HT-29 (cell line): ENCODE measurements at regions not wholly inside any gene's neighbourhood (a gene's known extent, or its start where the extent isn't known, plus 50 kb on each side); places are given as distances from the start of the nearest gene placed in this dataset.
"Not testable (repeated sequence)": the region's sequence is repeated elsewhere in the genome, so short reads cannot be mapped to it uniquely, and the experiment has no call there.

Experiments
- DNase-seq: peaks from one replicate; pipeline ENCODE4 v3.0.0-alpha.2; 2015; ENCODE audit warnings: low spot score

GRCh38 chr9:71273613-71274012 lies 152.2 kb upstream of the TRPM3 start:
- peak; percentile 6 for DNase-seq

DNA sequence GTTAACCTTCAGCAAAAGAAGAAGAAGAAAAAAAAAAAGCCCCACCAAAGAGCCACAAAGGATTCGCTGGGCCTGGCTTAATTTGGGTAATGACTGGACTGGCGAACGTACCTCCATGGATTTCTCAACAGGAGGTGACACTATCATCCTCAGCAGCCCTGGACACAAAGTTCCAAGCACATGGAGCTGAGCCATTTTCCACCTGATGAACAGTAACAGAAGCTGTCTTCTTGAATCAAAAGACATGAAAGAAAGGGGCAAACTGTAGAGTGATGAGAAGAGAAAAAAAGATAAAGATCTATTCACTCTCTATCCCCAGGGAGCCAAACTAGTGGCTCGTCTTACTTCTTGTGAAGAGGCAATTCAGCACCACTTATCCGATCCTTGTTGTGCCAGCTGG lies 150.2 kb upstream of the TRPM3 start:
- no peak for DNase-seq

GRCh38 chr9:71270554-71270953 lies 149.1 kb upstream of the TRPM3 start:
- no peak for DNase-seq

GRCh38 chr9:71269859-71270258 lies 148.4 kb upstream of the TRPM3 start:
- DNase-seq: no peak

DNA sequence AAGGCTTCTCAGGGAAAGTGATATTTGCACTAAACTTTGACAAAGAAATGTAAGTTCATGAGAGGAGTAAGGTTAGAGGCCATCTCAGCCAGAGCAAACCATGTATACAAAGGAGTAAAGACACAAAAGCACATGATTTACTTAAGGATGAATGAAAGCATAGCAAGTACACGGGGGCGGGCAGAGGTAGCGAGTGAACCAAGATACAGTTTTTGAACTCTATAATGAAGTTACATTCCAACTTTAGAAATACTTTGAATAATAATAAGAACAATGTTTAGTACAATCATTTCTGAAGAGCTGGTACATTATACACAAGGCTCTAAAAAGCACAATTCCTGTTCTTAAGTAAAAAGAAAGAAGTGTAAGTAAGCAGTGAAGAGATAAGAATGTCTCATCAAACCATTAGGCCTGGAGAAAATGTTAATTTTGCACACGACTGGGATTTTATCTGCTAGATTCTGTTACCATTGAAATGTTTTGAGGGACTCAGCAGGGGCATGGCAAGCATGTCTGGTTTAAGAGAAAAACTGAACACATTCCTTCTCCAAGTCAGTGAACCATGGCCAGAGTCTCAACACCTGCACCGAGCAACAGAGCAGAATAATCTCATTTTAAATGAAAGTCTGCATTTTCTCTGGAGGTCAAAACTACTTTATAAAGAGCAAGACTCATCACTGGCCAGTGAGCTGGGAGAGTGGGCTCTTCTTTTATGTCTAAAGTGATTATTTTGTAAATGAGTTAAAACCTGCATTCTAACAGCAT lies 147.6 kb upstream of the TRPM3 start:
- no peak for DNase-seq

DNA sequence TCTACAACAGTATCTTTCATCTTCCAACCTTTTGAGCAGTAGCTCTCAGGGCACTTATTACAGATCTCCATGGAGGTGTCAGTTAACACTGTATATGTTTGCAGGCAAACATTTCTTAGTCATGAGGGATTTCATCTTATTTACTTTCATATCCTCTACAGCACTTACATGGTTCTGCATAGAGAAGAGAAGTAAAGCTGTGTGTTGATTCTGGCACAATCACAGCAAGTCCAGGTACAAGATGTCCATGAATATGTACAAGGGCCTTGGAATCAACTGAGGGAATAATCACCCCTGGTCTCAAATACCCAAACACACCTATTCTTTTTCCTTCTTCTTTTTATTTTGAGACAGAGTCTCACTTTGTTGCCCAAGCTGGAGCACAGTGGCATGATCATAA lies 142.0 kb upstream of the TRPM3 start:
- DNase-seq: no peak

- not testable (repeated sequence) for DNase-seq
Measured at GRCh38 chr9:71260419-71260818, 139.0 kb upstream of the TRPM3 start.

- no peak for DNase-seq
Measured at GRCh38 chr9:71254592-71255277, 133.3 kb upstream of the TRPM3 start.

GRCh38 chr9:71253011-71253410 lies 131.6 kb upstream of the TRPM3 start:
- DNase-seq: no peak

- no peak for DNase-seq
Measured at GRCh38 chr9:71250581-71250980, 129.2 kb upstream of the TRPM3 start.

GRCh38 chr9:71249729-71250317 lies 128.4 kb upstream of the TRPM3 start:
- DNase-seq: peak; percentile 77

DNA sequence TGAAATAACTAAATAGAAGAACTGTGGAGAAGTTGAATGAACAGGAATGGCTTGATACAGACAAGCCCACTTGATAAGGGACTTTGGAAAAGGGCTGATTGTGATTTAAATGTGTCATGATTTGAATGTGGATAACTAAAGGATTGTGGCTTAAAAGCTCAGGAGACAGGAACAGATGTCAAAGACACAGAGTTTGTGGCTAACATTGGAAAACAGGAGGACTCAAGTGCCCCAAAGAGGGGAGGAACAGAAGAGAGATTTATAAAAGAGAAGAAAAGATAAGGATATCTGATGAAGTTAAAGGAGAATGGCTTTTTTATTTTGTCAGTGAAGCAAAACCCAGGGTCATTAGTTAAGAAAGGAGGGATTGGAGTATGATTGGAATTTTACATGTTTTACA lies 124.2 kb upstream of the TRPM3 start:
- no peak for DNase-seq

DNA sequence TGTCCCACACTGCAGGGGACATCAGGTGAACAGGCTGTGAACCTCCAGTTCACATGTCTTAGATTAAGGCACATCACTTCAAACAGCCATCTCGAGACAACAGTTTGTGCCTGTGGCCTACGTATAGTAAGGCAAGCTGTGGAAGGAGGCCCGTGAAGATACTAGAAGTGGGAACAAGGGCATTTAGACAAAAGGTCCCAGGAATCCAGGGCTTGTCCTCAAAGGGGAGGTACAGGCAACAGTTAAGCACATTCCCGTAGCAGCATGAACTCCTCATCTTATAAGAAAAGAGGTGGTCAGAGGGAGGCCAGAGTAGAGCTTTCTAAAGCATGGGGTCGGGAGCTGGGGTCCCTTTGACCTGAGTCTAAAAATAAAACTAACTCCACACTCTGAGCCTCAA lies 122.5 kb upstream of the TRPM3 start:
- DNase-seq: no peak

DNA sequence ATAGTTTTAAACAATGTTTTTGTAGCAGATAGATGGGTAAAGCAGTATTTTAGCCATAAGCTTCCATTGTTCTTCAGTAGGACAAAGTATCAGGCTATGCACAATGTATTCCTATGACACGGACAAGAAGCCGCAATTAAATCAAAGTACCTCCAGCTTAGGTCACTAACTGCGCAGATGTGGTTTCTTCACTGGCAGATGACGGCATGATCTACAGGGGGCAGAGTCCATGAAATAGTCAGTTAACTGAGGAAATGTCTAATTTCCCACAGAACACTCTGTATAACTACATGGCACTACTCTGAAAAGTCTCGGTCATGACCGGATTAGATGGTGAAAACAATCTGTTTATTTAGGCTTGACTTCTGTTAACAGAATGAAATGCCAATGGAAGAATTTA lies 120.7 kb upstream of the TRPM3 start:
- no peak for DNase-seq

DNA sequence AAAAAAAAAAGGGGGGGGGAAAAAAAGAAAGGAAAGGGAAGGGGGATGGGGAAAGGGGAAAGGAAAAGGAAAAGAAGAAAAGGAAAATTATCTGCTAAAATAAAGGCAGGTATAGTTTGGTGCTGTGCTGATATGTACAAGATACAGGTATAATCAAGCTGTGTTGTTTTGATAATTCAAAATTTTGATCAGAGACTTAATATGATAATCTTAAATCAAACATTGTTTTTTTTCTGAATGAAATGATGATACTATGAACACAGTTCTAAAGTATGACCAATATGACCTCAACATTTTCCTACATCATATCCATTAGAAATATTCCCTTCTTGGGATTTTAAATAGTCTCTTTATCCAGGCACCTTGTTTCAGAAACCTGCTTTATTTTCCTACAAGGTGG lies 115.6 kb upstream of the TRPM3 start:
- DNase-seq: no peak

DNA sequence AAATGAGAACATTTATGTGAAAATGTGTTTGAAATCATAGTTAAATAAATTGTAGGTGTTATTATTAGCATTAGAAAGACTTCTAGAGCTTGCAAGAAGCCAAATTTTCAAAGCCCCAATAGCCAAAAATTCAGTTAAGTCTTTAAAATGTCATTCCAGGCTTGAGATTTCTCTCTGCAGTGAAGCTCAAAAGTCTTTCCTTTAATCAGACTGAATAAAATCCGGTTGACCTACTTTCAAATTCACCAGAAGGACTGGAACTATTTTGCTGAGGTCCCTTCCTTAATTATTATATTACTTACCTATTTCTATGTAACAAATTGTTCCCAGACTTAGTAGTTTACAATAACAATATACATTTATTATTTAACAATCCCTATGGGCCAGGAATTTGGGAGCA lies 112.2 kb upstream of the TRPM3 start:
- no peak for DNase-seq

DNA sequence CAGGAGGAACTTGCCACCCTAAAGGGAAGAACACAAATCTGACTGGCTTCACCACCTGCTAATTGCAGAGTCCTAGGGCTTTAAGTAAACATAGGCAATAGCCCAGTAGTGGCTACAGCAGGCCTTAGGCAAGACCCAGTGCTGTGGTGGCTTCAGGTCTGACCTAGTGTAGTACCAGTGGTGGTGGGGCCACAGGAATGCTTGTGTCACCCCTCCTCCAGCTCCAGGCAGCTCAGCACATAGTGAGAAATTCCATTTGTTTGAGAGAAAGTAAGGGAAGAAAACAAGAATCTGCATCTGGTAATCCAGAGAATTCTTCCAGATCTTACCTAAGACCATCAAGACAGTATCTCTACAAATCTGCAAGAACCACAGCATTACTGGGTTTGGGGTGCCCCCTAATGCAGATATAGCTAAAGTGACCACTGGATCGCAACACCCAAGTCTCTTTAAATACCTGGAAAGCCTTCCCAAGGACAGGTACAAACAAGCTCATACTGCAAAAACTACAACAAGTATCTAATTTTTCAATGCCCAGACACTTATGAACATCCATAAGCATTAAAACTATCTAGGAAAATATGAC lies 102.6 kb upstream of the TRPM3 start:
- DNase-seq: no peak

DNA sequence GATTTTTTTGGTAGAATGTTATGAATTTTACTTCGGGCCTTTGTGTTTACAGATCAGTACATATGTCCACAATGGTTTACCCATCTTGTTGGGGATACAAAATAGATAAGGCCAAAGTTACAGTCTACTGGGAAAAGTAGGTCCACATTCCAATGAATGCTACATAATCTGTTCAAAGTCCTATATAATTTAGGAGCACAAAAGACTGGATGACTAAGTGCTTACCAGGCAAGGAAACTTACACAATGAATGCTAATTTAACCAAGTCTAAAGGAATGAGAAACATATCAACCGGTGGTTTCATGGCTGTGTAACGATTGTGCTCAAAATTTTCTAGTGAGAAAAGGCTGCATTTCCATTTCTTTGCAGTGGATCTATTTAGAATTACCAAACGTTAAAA lies 97.4 kb upstream of the TRPM3 start:
- DNase-seq: no peak

DNA sequence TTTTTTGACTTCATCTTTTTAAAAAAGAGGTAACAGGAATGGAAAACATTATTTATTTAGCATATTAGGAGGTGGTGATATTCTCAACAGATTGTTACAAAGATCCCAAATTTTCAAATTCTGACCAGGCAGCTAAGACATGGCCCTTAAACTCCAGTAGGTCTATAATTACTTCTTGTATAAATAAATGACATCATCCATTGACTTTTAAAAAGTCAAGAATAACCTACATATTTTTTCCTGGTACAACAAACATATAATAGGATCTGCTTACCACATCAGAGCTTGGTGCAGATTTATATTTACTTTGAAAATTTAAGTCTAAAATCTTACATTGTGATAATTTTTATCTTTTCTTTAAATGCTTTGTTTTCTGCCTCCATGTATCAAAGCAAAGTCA lies 92.2 kb upstream of the TRPM3 start:
- DNase-seq: no peak

- DNase-seq: no peak
Measured at GRCh38 chr9:71210326-71210725, 88.9 kb upstream of the TRPM3 start.

DNA sequence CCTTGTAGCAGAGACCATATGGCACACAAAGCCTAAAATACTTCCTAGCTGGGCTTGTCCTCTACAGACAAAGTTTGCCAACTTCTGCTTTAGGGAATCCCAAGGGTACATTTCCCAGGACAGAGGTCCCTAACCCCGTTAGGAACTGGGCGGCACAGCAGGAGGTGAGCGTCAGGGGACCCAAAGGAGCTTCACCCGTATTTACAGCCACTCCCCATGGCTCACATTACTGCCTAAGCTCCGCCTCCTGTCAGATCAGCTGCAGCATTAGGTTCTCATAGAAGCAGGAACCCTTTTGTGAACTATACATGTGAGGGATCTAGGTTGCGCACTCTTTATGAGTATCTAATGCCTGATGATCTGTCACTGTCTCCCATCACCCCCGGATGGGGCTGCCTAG lies 88.5 kb upstream of the TRPM3 start:
- no peak for DNase-seq

DNA sequence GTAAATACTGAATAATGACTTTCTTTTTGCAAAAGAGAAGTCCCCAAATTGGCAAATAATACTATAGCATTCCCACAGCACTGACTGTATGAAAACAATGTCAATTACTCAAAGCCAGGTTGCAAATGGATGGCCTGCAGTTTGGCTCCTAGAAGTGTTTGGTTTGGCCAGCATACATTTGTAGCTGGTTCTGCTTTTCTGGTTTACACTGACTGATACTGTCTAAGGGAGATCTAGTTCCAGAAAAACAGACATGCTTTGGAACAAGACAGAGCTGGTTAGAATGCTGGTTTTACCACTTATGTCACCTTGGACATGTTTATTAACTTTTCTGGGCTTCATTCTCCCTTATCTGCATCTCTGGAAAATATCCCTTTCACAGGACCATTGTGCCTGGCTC lies 81.5 kb upstream of the TRPM3 start:
- DNase-seq: no peak

DNA sequence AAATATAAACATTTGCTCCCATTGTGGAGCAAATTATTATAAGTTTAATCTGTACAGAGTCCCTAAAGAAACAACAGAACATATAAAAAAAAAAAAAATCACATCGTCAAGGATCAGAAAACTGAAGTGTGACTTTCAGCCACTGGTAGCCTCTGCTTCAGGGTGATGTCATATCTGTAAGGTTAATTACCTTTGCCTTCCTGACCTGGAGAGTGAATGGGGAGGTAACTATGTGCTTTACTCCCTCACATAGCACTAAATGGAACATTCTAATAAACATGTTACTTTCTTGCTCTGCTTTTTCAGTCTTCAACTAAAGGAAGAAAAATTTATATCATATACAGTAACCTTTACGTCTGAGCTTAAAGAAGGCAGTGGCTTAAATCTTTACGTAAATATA lies 70.3 kb upstream of the TRPM3 start:
- no peak for DNase-seq
